ENCODE measurements at regions not wholly inside any gene's neighbourhood (a gene's known extent, or its start where the extent isn't known, plus 50 kb on each side); places are given as distances from the start of the nearest gene placed in this dataset.
A peak's percentile ranks its signal among the peaks of the same experiment; 100 is the strongest.

DNA sequence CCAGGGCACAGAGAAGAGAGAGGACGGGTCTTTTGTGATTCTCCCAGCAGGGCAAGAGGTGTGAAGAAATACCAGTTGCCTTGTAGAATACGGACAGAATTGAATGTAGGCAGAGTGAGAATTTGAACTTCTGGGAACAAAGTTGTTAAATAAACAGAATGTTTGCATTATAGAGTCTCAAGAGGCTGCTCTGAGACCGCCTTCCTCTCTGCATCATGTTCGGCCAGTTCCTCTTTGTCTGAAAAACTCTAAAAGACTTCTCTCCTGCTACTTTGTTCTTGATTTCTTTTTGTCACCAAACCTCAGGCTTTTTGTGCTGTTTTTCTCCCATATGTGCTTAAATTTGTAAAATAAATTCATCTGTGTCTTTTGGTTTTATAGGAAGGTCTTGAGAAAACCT, 256.4 kb downstream of the DLEU7 start:
- DNase-seq (ENCODE audit: low read depth, low spot score), result no peak
- TF ChIP-seq, protein P1, sequence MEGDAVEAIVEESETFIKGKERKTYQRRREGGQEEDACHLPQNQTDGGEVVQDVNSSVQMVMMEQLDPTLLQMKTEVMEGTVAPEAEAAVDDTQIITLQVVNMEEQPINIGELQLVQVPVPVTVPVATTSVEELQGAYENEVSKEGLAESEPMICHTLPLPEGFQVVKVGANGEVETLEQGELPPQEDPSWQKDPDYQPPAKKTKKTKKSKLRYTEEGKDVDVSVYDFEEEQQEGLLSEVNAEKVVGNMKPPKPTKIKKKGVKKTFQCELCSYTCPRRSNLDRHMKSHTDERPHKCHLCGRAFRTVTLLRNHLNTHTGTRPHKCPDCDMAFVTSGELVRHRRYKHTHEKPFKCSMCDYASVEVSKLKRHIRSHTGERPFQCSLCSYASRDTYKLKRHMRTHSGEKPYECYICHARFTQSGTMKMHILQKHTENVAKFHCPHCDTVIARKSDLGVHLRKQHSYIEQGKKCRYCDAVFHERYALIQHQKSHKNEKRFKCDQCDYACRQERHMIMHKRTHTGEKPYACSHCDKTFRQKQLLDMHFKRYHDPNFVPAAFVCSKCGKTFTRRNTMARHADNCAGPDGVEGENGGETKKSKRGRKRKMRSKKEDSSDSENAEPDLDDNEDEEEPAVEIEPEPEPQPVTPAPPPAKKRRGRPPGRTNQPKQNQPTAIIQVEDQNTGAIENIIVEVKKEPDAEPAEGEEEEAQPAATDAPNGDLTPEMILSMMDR (IDR thresholded peaks at IDR 0.05; ENCODE audit: low read depth, low read length), result no peak
- in situ Hi-C loops (cut with HindIII; ENCODE audit: low sequenced_read_pairs), result no loop called here
- H3K4me3 ChIP-seq (ENCODE audit: low read depth, low read length), result no peak overlapping the region

DNA sequence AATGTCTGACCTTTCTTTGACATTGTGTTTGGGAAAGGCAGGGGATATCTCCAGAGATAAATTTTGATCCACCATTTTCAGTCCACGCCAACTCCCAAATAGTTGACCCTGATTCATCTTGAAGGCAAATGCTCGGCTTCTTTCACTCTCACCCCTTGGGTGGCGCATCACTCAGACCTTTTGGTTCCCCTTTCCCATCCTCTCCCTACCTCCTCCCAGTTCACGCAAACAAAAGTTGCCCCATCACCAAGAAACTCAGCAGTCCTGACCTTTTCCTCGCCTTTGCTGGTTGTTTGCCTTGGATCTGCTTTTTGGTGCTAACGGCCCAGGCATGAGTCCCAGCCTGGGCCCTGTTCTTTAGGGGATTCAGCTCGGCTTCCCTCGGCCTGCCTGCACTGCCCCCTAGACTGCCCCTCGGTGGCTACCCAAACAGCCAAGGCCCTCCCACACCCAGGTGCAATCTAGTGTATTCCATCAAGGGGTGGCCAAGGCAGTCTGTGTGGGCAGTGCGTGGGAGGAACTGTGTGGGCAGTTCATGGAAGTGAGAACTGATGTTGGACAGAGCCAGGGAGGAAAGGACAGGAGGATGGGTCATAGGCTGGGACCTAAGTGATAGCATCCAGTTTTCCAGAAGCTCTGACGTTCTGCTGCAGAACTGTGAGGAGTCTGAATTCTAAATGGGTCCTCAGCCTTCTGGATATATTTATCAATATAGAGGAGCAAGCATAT, 255.7 kb downstream of the DLEU7 start:
- DNase-seq (ENCODE audit: low read depth, low spot score), result no peak
- in situ Hi-C loops (cut with HindIII; ENCODE audit: low sequenced_read_pairs), result no loop called here
- TF ChIP-seq, protein P1 (IDR thresholded peaks at IDR 0.05; ENCODE audit: low read depth, low read length), result no peak
- H3K4me3 ChIP-seq (ENCODE audit: low read depth, low read length), result no peak overlapping the region

DNA sequence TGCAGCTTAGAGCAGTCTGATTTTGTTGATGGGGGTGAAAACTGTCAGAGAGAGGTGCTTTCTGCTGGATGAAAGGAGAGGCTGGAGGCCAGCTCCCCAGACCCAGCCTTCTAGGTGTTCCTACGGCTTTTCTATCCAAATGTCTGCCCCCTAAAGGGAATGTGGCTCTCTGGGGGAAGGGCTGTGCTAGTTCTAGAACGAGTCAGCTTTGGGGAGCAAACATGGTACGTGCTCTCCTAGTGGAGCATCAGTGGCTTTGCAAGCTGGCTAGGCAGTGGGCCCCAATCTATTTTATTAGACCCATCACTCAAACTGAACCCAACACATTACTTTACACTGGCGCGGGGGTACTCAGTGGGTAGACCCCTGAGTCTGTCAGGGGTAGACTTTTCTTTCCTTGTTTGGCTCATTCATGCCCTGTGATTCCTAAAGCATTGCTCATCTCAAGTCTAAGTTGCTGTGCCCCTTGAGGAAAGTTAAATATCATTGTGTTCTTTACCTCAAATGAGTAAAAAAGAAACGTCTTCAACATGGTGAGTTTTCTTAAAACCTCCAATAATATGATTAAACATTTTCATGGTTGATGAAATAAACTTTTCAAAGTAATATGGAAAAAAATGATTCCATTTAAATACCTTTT, 254.9 kb downstream of the DLEU7 start:
- in situ Hi-C loops (cut with HindIII; ENCODE audit: low sequenced_read_pairs), result no loop called here
- H3K4me3 ChIP-seq (ENCODE audit: low read depth, low read length), result no peak overlapping the region
- TF ChIP-seq, protein P1 (IDR thresholded peaks at IDR 0.05; ENCODE audit: low read depth, low read length), result peak; percentile 29
- no peak for DNase-seq (ENCODE audit: low read depth, low spot score)

DNA sequence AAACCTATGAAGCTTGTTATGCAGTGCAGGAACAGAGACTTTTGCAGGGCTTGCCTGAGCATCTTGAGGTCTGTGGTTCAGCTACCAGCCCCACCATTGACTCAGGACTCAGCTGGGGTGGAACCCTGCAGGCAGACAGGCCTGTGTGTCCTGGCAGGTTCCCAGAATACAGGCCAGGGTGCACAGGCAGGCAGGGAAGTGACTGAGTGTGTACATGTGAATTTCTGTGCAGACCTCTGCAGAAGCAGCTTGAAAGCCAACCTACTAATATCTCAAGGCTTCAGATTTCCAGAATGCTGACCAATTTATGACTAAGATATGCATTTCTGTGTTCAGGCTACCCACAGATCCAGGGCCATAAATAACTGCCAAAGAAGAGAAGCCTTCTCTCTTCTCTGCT, 254.4 kb downstream of the DLEU7 start:
- DNase-seq (ENCODE audit: low read depth, low spot score), result peak; percentile 99
- TF ChIP-seq, protein P1 (IDR thresholded peaks at IDR 0.05; ENCODE audit: low read depth, low read length), result no peak
- H3K4me3 ChIP-seq (ENCODE audit: low read depth, low read length), result no peak overlapping the region
- in situ Hi-C loops (cut with HindIII; ENCODE audit: low sequenced_read_pairs), result no loop called here

DNA sequence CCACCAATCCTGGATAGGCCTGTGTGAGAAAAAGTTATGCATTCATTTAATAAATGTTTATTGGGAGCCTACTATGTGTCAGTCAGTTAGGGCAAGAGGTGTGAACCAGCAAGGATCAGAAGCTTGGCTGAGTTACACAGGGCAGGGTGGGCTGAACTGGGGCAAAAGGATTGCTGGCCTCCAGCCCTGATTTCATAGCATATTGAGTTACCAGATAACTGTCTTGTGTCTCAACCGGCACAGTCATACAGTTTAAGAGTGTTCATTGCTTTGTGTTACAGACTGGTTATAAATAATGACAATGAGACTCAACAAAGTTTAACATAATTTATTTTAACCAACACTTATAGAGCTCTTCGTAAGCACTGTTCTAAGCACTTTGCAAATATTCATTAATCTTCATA, 253.8 kb downstream of the DLEU7 start:
- in situ Hi-C loops (cut with HindIII; ENCODE audit: low sequenced_read_pairs), result no loop called here
- TF ChIP-seq, protein P1 (IDR thresholded peaks at IDR 0.05; ENCODE audit: low read depth, low read length), result no peak
- DNase-seq (ENCODE audit: low read depth, low spot score), result peak; percentile 90

DNA sequence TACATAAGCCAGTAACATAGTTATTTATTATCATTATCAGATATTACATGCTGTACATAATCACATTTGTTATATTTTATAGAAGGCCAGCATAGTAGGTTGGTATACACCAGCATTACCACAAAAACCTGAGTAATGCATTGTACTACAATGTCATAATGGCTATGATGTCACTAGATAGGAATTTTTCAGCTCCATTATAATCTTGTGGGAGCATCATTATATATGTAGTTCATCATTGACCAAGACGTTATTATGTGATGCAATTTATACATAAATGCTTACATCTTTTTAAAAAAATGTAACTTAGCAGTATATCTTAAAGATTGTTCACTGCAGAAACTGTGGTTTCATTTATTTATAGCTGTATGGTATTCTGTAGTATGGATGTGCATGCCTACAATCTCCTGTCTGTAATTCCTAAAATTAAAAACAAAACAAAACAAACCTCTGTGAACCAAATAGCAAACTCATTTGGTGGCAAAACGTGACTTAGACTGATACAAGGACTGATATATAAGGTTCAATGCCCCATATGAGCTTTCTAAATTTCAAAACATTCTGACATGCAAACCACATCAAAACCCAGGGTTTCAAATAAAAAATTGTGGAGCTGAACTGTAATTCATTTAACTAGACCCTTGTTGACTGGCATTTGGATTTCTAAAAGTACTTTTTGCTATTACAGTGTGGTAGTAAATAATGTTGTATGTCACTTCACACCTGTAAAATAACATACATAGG, 250.9 kb downstream of the DLEU7 start:
- in situ Hi-C loops (cut with HindIII; ENCODE audit: low sequenced_read_pairs), result no loop called here
- peak; percentile 86 for DNase-seq (ENCODE audit: low read depth, low spot score)
- TF ChIP-seq, protein P1 (IDR thresholded peaks at IDR 0.05; ENCODE audit: low read depth, low read length), result no peak
- H3K4me3 ChIP-seq (ENCODE audit: low read depth, low read length), result no peak overlapping the region

More for the DNA sequence above, 253.8 kb downstream of the DLEU7 start:
- no peak overlapping the region for H3K4me3 ChIP-seq (ENCODE audit: low read depth, low read length)

All from astrocyte of the spinal cord (primary cell).